ENCODE measurements at regions not wholly inside any gene's neighbourhood (a gene's known extent, or its start where the extent isn't known, plus 50 kb on each side); places are given as distances from the start of the nearest gene placed in this dataset.

- TF ChIP-seq CTCF (conservative IDR thresholded peaks at IDR 0.05; ENCODE audit: low read depth, low read length) (no peak), RCOR1 (IDR thresholded peaks at IDR 0.05; ENCODE audit: insufficient replicate concordance, low read length) (no peak), POLR2A (IDR thresholded peaks at IDR 0.05; ENCODE audit: low read depth, low read length) (no peak)
These were observed 58.5 kb upstream of the PIK3CG start for GRCh38 chr7:106806556-106806955.
